B cell (primary cell): ENCODE measurements at regions not wholly inside any gene's neighbourhood (a gene's known extent, or its start where the extent isn't known, plus 50 kb on each side); places are given as distances from the start of the nearest gene placed in this dataset.

Source experiments
- EZH2 ChIP-seq: IDR thresholded peaks from 2 replicates; pipeline ENCODE4 v1.6.1; 2012; ENCODE audit warnings: borderline replicate concordance, low read depth, mild to moderate bottlenecking, moderate library complexity, low read length; ENCODE audit not compliant: insufficient read depth, poor library complexity, severe bottlenecking
- TF ChIP-seq, protein P1 (sequence below): fragments of 200-600 bp; IDR thresholded peaks from one replicate; pipeline ENCODE4 v1.8.0; 2022; ENCODE audit warnings: antibody characterized with exemption, mild to moderate bottlenecking

DNA sequence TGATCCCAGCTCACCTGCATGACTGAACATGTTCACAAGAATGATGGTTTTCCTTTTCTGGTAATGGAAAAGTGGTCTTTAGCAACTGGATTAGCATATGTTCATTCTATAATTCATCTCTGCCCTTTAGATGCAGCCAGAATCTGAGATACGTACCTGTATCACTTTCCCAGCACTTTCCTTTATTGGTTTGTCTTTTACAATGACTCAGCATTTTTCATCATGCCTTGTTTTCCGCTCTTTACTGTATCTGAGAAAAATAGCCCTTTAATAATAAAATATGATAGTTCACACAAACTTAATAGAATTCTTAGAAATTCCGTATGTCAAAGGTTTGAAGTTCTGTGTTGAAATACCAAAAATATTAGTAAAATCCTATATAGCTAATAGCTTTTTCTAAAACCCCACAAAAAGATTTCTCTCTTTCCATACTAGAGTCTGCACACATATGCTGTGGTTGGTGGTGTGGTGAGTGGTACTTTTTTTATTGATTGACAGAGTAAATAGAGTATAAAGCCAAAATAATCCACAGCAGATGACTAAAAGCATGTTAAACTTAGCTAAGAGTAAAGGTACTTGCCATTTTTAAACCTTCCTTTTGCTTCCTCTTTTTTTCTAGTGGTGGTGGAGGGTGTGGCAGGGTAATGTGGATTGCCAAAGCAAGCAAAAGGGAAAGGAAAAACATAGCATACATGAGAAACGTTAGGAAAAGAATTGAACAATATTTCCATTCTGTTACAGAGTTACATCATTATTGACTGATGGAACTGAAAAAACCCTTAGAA, 328.9 kb upstream of the RBMS3 start:
- TF ChIP-seq, protein P1, sequence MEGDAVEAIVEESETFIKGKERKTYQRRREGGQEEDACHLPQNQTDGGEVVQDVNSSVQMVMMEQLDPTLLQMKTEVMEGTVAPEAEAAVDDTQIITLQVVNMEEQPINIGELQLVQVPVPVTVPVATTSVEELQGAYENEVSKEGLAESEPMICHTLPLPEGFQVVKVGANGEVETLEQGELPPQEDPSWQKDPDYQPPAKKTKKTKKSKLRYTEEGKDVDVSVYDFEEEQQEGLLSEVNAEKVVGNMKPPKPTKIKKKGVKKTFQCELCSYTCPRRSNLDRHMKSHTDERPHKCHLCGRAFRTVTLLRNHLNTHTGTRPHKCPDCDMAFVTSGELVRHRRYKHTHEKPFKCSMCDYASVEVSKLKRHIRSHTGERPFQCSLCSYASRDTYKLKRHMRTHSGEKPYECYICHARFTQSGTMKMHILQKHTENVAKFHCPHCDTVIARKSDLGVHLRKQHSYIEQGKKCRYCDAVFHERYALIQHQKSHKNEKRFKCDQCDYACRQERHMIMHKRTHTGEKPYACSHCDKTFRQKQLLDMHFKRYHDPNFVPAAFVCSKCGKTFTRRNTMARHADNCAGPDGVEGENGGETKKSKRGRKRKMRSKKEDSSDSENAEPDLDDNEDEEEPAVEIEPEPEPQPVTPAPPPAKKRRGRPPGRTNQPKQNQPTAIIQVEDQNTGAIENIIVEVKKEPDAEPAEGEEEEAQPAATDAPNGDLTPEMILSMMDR, result no peak
- no peak for TF ChIP-seq EZH2
